Omental fat pad (tissue), 3 donors: ENCODE measurements at regions not wholly inside any gene's neighbourhood (a gene's known extent, or its start where the extent isn't known, plus 50 kb on each side); places are given as distances from the start of the nearest gene placed in this dataset.

Source experiments
- ATAC-seq: fragments of 150-250 bp; one replicate; pipeline ENCODE4 v1.9.1; 2016; ENCODE audit warnings: mild to moderate bottlenecking, moderate library complexity; ENCODE audit not compliant: low FRiP score
- DNase-seq: peaks from one replicate; pipeline ENCODE4 v3.0.0-alpha.2; 2019; ENCODE audit warnings: low spot score
- CTCF ChIP-seq, 3 donors: fragments of 450-650 bp; IDR thresholded peaks; one replicate each; pipeline ENCODE4 v1.5.1; 2016 to 2017; ENCODE audit warnings: antibody characterized with exemption in 3 of 3, mild to moderate bottlenecking in 3 of 3, moderate library complexity in 2 of 3

- TF ChIP-seq CTCF (IDR thresholded peaks at IDR 0.05) = no peak
- DNase-seq = no peak
- no peak for ATAC-seq
Measured at GRCh38 chr20:52448513-52449232, 257.1 kb upstream of the ZFP64 start.

- DNase-seq (no peak), ATAC-seq (no peak)
- no peak for TF ChIP-seq CTCF (IDR thresholded peaks at IDR 0.05)
Measured at GRCh38 chr20:52447225-52447551, 255.6 kb upstream of the ZFP64 start.

GRCh38 chr20:52446421-52447224 lies 255.0 kb upstream of the ZFP64 start:
- no peak for ATAC-seq
- no peak for TF ChIP-seq CTCF (IDR thresholded peaks at IDR 0.05)
- no peak for DNase-seq

- DNase-seq = no peak
- TF ChIP-seq CTCF (IDR thresholded peaks at IDR 0.05) = no peak
- no peak for ATAC-seq
Measured at GRCh38 chr20:52444455-52444854, 252.9 kb upstream of the ZFP64 start.

GRCh38 chr20:52443874-52444273 lies 252.3 kb upstream of the ZFP64 start:
- ATAC-seq = no peak
- DNase-seq = no peak
- no peak for TF ChIP-seq CTCF (IDR thresholded peaks at IDR 0.05)

- DNase-seq (no peak), ATAC-seq (no peak)
- no peak for TF ChIP-seq CTCF (IDR thresholded peaks at IDR 0.05)
Measured at GRCh38 chr20:52441710-52442109, 250.1 kb upstream of the ZFP64 start.

GRCh38 chr20:52439375-52439774 lies 247.8 kb upstream of the ZFP64 start:
- no peak for ATAC-seq
- TF ChIP-seq CTCF (IDR thresholded peaks at IDR 0.05) = no peak

More at GRCh38 chr20:52439375-52439774, 247.8 kb upstream of the ZFP64 start:
- DNase-seq = no peak
